ENCODE measurements at regions not wholly inside any gene's neighbourhood (a gene's known extent, or its start where the extent isn't known, plus 50 kb on each side); places are given as distances from the start of the nearest gene placed in this dataset.

GRCh38 chr13:86946734-86947133 is 724.4 kb upstream of the SLITRK5 start:
- DNase-seq (ENCODE audit: low spot score) = no peak

GRCh38 chr13:86954341-86954740 is 716.8 kb upstream of the SLITRK5 start:
- no peak for DNase-seq (ENCODE audit: low spot score)

GRCh38 chr13:86960876-86961275 is 710.3 kb upstream of the SLITRK5 start:
- DNase-seq (ENCODE audit: low spot score) = no peak

- no peak for DNase-seq (ENCODE audit: low spot score)
Observed at GRCh38 chr13:86974251-86974994, 696.7 kb upstream of the SLITRK5 start.

GRCh38 chr13:86974995-86975328 is 696.2 kb upstream of the SLITRK5 start:
- peak; percentile 6 for DNase-seq (ENCODE audit: low spot score)

- DNase-seq (ENCODE audit: low spot score) = no peak
Observed at GRCh38 chr13:86976521-86977324, 694.4 kb upstream of the SLITRK5 start.

- no peak for DNase-seq (ENCODE audit: low spot score)
Observed at GRCh38 chr13:86986448-86986847, 684.7 kb upstream of the SLITRK5 start.

- no peak for DNase-seq (ENCODE audit: low spot score)
Observed at GRCh38 chr13:86992251-86992650, 678.9 kb upstream of the SLITRK5 start.

- no peak for DNase-seq (ENCODE audit: low spot score)
Observed at GRCh38 chr13:87003265-87003664, 667.9 kb upstream of the SLITRK5 start.

GRCh38 chr13:87005511-87005910 is 665.7 kb upstream of the SLITRK5 start:
- DNase-seq (ENCODE audit: low spot score) = no peak

GRCh38 chr13:87035526-87035925 is 635.6 kb upstream of the SLITRK5 start:
- no peak for DNase-seq (ENCODE audit: low spot score)

GRCh38 chr13:87042946-87043345 is 628.2 kb upstream of the SLITRK5 start:
- DNase-seq (ENCODE audit: low spot score) = no peak

- DNase-seq (ENCODE audit: low spot score) = no peak
Observed at GRCh38 chr13:87052731-87053130, 618.4 kb upstream of the SLITRK5 start.

GRCh38 chr13:87057807-87058520 is 613.2 kb upstream of the SLITRK5 start:
- DNase-seq (ENCODE audit: low spot score) = no peak

- DNase-seq (ENCODE audit: low spot score) = no peak
Observed at GRCh38 chr13:87058786-87059329, 612.3 kb upstream of the SLITRK5 start.

GRCh38 chr13:87078947-87079795 is 592.0 kb upstream of the SLITRK5 start:
- DNase-seq (ENCODE audit: low spot score) = no peak

- DNase-seq (ENCODE audit: low spot score) = no peak
Observed at GRCh38 chr13:87080100-87080779, 590.9 kb upstream of the SLITRK5 start.

- no peak for DNase-seq (ENCODE audit: low spot score)
Observed at GRCh38 chr13:87084192-87084591, 587.0 kb upstream of the SLITRK5 start.

GRCh38 chr13:87087741-87088140 is 583.4 kb upstream of the SLITRK5 start:
- DNase-seq (ENCODE audit: low spot score) = no peak

- no peak for DNase-seq (ENCODE audit: low spot score)
Observed at GRCh38 chr13:87089391-87089790, 581.8 kb upstream of the SLITRK5 start.

GRCh38 chr13:87093399-87093798 is 577.8 kb upstream of the SLITRK5 start:
- no peak for DNase-seq (ENCODE audit: low spot score)

All from iPS-NIHi11 (cell line).